ENCODE measurements at regions not wholly inside any gene's neighbourhood (a gene's known extent, or its start where the extent isn't known, plus 50 kb on each side); places are given as distances from the start of the nearest gene placed in this dataset.

- TF ChIP-seq CHD7 (IDR thresholded peaks at IDR 0.05; ENCODE audit: insufficient replicate concordance, low read length) (no peak), TEAD4 (IDR thresholded peaks at IDR 0.05; ENCODE audit: low read depth, low read length) (no peak), TAF1 (IDR thresholded peaks at IDR 0.05; ENCODE audit: low read depth, low read length) (no peak), TBP (IDR thresholded peaks at IDR 0.05; ENCODE audit: low read depth, low read length) (no peak), SRF (IDR thresholded peaks at IDR 0.05; ENCODE audit: low read depth, low read length) (no peak), SIX5 (IDR thresholded peaks at IDR 0.05; ENCODE audit: low read depth, low read length) (no peak), YY1 (IDR thresholded peaks at IDR 0.05; ENCODE audit: low read depth, low read length) (no peak), E2F6 (IDR thresholded peaks at IDR 0.05) (no peak), RNF2 (IDR thresholded peaks at IDR 0.05; ENCODE audit: borderline replicate concordance, low read depth, low read length, missing control alignments, poor library complexity, severe bottlenecking) (no peak), MAX (IDR thresholded peaks at IDR 0.05) (no peak), SAP30 (IDR thresholded peaks at IDR 0.05; ENCODE audit: insufficient read depth, insufficient replicate concordance, low read length) (no peak), CHD2 (IDR thresholded peaks at IDR 0.05; ENCODE audit: low read length) (no peak)
Observed at GRCh38 chr3:152105446-152105845, 163.3 kb upstream of the MBNL1 start (continued).
